ENCODE measurements at regions not wholly inside any gene's neighbourhood (a gene's known extent, or its start where the extent isn't known, plus 50 kb on each side); places are given as distances from the start of the nearest gene placed in this dataset.

GRCh38 chr6:154570505-154570904 is 60.0 kb upstream of the CNKSR3 start:
- TF ChIP-seq, protein P1, sequence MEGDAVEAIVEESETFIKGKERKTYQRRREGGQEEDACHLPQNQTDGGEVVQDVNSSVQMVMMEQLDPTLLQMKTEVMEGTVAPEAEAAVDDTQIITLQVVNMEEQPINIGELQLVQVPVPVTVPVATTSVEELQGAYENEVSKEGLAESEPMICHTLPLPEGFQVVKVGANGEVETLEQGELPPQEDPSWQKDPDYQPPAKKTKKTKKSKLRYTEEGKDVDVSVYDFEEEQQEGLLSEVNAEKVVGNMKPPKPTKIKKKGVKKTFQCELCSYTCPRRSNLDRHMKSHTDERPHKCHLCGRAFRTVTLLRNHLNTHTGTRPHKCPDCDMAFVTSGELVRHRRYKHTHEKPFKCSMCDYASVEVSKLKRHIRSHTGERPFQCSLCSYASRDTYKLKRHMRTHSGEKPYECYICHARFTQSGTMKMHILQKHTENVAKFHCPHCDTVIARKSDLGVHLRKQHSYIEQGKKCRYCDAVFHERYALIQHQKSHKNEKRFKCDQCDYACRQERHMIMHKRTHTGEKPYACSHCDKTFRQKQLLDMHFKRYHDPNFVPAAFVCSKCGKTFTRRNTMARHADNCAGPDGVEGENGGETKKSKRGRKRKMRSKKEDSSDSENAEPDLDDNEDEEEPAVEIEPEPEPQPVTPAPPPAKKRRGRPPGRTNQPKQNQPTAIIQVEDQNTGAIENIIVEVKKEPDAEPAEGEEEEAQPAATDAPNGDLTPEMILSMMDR (IDR thresholded peaks at IDR 0.05; ENCODE audit: insufficient read depth, low read length, poor library complexity, severe bottlenecking), result no peak
- no peak for TF ChIP-seq EZH2phosphoT487 (conservative IDR thresholded peaks at IDR 0.05; ENCODE audit: low read length)
